OCI-LY7 (cell line): ENCODE measurements at regions not wholly inside any gene's neighbourhood (a gene's known extent, or its start where the extent isn't known, plus 50 kb on each side); places are given as distances from the start of the nearest gene placed in this dataset.

Experiments used
- BruUV-seq: library from RNA; stranded (reverse); fragments of 400-500 nt; replicated peaks from 2 replicates; lab custom pipeline; 2021; lab: Mats Ljungman, UMichigan
- CTCF ChIA-PET: fragments of 300-600 bp; sonication (Branson Sonifier 250); formaldehyde crosslinking; loops from one replicate; lab custom pipeline; 2022; ENCODE audit warnings: antibody characterized with exemption; ENCODE audit not compliant: unreplicated experiment; lab: Charles Lee
- POLR2A ChIA-PET: fragments of 300-600 bp; sonication (Branson Sonifier 250); formaldehyde crosslinking; loops from one replicate; lab custom pipeline; 2022; ENCODE audit warnings: antibody characterized with exemption; lab: Charles Lee
- DNase-seq: peaks from one replicate; pipeline ENCODE4 v3.0.0-alpha.2; 2015; ENCODE audit warnings: low spot score
- H2AFZ ChIP-seq: fragments of 200-600 bp; sonication (generic), shearing (Covaris generic); 2 replicates; pipeline ENCODE4 v1.6.1; 2014; ENCODE audit warnings: mild to moderate bottlenecking, antibody characterized with exemption, low read length, moderate library complexity
- H3K27ac ChIP-seq: fragments of 200-600 bp; sonication (generic); 2 replicates; pipeline ENCODE4 v1.5.1; 2014; ENCODE audit warnings: mixed run types, low read depth, mild to moderate bottlenecking, moderate library complexity, low read length, inconsistent platforms; ENCODE audit not compliant: poor library complexity, severe bottlenecking
- H3K36me3 ChIP-seq: fragments of 200-600 bp; sonication (generic); 2 replicates; pipeline ENCODE4 v1.6.1; 2014; ENCODE audit warnings: mild to moderate bottlenecking, antibody characterized with exemption, low read length, moderate library complexity, mixed read lengths; ENCODE audit not compliant: insufficient read depth
- H3K4me1 ChIP-seq: fragments of 200-600 bp; sonication (generic); 2 replicates; pipeline ENCODE4 v1.5.1; 2014; ENCODE audit warnings: mild to moderate bottlenecking, low read length; ENCODE audit not compliant: insufficient read depth, poor library complexity, severe bottlenecking
- H3K4me2 ChIP-seq: fragments of 200-600 bp; sonication (generic); 2 replicates; pipeline ENCODE4 v1.6.1; 2014; ENCODE audit warnings: mild to moderate bottlenecking, low read length
- H3K4me3 ChIP-seq: fragments of 200-600 bp; sonication (generic); 2 replicates; pipeline ENCODE4 v1.5.1; 2014; ENCODE audit warnings: mild to moderate bottlenecking, low read depth, low read length; ENCODE audit not compliant: poor library complexity, severe bottlenecking
- H3K79me2 ChIP-seq: fragments of 200-600 bp; sonication (generic); 2 replicates; pipeline ENCODE4 v1.6.1; 2016; ENCODE audit warnings: low read depth, mild to moderate bottlenecking, low read length, moderate library complexity, mixed read lengths; ENCODE audit not compliant: insufficient read depth
- H3K9me2 ChIP-seq: fragments of 200-600 bp; sonication (generic); 2 replicates; pipeline ENCODE4 v1.6.1; 2016; ENCODE audit warnings: mild to moderate bottlenecking, low read length, mixed read lengths; ENCODE audit not compliant: insufficient read depth
- H3K9me3 ChIP-seq: fragments of 200-600 bp; sonication (generic); 2 replicates; pipeline ENCODE4 v1.6.1; 2014; ENCODE audit warnings: mild to moderate bottlenecking, mixed run types, low read length, mixed read lengths
- H4K20me1 ChIP-seq: fragments of 200-600 bp; sonication (generic); 2 replicates; pipeline ENCODE4 v1.6.1; 2014; ENCODE audit warnings: mild to moderate bottlenecking, antibody characterized with exemption, low read length, moderate library complexity, mixed read lengths; ENCODE audit not compliant: insufficient read depth
- EZH2phosphoT487 ChIP-seq: fragments of 200-600 bp; sonication (generic); IDR thresholded peaks from 2 replicates; pipeline ENCODE4 v1.6.1; 2018; ENCODE audit warnings: low read depth, borderline replicate concordance, mild to moderate bottlenecking, mixed run types, antibody characterized with exemption, low read length, moderate library complexity, mixed read lengths
- intact Hi-C: fragments of 100-400 bp; cut with micrococcal nuclease; formaldehyde crosslinking; loops from one replicate; pipeline ENCODE4 v1.10.0; 2022; ENCODE audit not compliant: unreplicated experiment
- TF ChIP-seq, protein P1 (sequence below): fragments of 200-600 bp; sonication (generic); conservative IDR thresholded peaks from 2 replicates; pipeline ENCODE4 v1.5.1; 2014; ENCODE audit warnings: mild to moderate bottlenecking, antibody characterized with exemption, low read length, moderate library complexity, mixed read lengths

DNA sequence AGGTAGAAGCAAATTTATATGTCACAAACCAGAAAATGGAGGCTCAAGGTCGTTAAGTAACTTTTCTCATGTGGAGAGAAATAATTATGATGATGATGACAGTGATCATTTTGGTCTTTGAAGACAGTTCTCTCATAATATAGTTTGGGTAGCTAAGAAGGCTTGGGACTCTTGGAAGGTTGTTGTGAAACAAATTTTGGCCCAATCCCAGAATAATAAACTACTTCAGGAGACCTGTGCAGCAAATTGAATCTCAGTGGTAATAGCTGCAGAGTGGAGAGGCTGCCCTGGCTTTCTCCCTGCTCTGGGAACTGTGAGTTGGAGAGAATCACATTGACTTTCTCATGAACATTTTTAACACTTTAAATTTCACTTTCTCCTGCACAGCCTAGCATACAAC is 217.2 kb upstream of the BOD1L1 start:
- ChIA-PET POLR2A (interaction anchor here (0.7 kb wide), 1 partner anchor 420 kb away, joined by 3 read pairs; no protein-coding TSS in a partner anchor), CTCF (no interaction called here)
- H3K4me2 ChIP-seq = no peak overlapping the region
- no peaks in the 10 kb centered on the region for H3K79me2 ChIP-seq
- intact Hi-C loops = no loop called here
- no peak overlapping the region for H3K27ac ChIP-seq
- H4K20me1 ChIP-seq = no peaks in the 10 kb centered on the region
- H2AFZ ChIP-seq = no peak overlapping the region
- H3K4me3 ChIP-seq = no peak overlapping the region
- H3K9me3 ChIP-seq = no peaks in the 10 kb centered on the region
- no peaks in the 10 kb centered on the region for H3K36me3 ChIP-seq
- DNase-seq = no peak
- H3K4me1 ChIP-seq = no peaks in the 10 kb centered on the region
- H3K9me2 ChIP-seq = no peaks in the 10 kb centered on the region
- BruUV-seq = no TSS peak
- TF ChIP-seq EZH2phosphoT487 = no peak
- TF ChIP-seq, protein P1, sequence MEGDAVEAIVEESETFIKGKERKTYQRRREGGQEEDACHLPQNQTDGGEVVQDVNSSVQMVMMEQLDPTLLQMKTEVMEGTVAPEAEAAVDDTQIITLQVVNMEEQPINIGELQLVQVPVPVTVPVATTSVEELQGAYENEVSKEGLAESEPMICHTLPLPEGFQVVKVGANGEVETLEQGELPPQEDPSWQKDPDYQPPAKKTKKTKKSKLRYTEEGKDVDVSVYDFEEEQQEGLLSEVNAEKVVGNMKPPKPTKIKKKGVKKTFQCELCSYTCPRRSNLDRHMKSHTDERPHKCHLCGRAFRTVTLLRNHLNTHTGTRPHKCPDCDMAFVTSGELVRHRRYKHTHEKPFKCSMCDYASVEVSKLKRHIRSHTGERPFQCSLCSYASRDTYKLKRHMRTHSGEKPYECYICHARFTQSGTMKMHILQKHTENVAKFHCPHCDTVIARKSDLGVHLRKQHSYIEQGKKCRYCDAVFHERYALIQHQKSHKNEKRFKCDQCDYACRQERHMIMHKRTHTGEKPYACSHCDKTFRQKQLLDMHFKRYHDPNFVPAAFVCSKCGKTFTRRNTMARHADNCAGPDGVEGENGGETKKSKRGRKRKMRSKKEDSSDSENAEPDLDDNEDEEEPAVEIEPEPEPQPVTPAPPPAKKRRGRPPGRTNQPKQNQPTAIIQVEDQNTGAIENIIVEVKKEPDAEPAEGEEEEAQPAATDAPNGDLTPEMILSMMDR = no peak

DNA sequence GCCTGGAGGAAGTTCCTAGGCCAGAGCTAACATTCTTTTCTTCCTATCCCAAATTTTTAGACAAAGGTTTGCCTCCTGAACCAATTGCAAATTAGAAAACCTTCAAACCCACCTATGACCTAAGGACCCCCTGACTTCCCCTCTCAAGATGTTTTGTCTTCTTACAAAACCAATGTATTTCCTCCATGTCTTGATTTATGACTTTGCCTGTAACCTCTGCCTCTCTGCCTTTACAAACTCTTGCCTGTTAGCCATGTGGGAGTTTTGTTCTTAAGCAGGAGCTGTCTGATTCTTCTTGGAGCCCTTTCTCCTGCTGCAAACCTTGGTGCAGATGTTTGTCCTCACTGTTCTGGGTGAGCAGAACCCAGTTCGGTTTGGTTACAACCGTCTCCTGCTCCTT is 222.3 kb upstream of the BOD1L1 start:
- Histone ChIP-seq H3K9me2 (no peaks in the 10 kb centered on the region), H3K36me3 (no peaks in the 10 kb centered on the region), H3K4me1 (no peaks in the 10 kb centered on the region), H3K4me2 (no peak overlapping the region), H2AFZ (no peak overlapping the region), H3K9me3 (no peaks in the 10 kb centered on the region), H3K4me3 (no peak overlapping the region), H3K27ac (no peak overlapping the region), H4K20me1 (no peaks in the 10 kb centered on the region), H3K79me2 (no peaks in the 10 kb centered on the region)
- POLR2A ChIA-PET = no interaction called here
- CTCF ChIA-PET = no interaction called here
- BruUV-seq = no TSS peak
- TF ChIP-seq, protein P1 = no peak
- TF ChIP-seq EZH2phosphoT487 = no peak
- intact Hi-C loops = no loop called here
- no peak for DNase-seq

DNA sequence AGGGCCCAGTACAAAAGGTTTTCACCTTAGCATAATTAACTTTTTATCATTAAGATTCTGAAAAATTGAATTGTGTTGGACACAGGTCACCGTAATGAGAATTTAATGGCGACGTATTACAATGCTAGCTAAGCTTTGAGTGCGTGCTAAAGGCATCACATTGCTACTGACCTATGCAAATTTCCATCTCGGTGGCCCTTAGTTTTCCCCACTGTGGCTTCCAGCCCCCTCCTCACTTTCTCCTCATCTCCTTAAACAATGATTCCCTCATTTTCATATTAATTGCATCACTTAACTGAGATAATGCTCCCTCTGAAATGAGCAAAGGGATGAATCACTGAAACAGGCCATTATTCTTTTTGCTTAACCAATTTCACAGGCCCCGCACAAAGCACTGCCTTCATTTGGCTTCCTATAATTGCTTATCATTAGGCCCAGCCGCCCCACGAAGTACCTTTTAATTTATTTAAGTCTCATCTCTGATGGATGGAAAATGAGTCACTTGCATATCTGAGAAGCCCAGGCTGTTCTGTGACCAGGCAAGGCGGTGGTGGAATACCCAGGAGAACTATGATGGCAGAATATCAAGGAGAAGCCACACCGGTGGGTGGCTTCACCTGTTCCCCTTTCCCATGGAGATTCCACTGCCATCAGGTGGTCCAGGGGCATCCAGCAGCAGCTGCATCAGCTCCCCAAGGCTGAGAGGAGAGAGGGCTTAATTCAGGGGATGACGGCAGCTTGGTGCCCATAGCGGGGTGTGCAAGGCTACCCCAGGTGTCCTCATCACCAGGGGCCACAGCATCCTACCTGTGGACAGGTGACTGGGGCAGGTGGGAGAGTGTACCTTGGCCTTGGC is 223.8 kb upstream of the BOD1L1 start:
- no peaks in the 10 kb centered on the region for H3K36me3 ChIP-seq
- BruUV-seq = no TSS peak
- POLR2A ChIA-PET = no interaction called here

More for the DNA sequence above, 223.8 kb upstream of the BOD1L1 start:
- Histone ChIP-seq H3K4me3 (no peak overlapping the region), H3K79me2 (no peaks in the 10 kb centered on the region), H3K27ac (no peak overlapping the region), H3K4me2 (no peak overlapping the region), H2AFZ (no peak overlapping the region), H3K9me3 (no peaks in the 10 kb centered on the region), H4K20me1 (no peaks in the 10 kb centered on the region), H3K9me2 (no peaks in the 10 kb centered on the region), H3K4me1 (no peaks in the 10 kb centered on the region)
- CTCF ChIA-PET = no interaction called here
- intact Hi-C loops = no loop called here
- DNase-seq = no peak
- TF ChIP-seq EZH2phosphoT487 = no peak
- TF ChIP-seq, protein P1 = no peak
